ENCODE measurements at regions not wholly inside any gene's neighbourhood (a gene's known extent, or its start where the extent isn't known, plus 50 kb on each side); places are given as distances from the start of the nearest gene placed in this dataset.

GRCh38 chr17:55870044-55870443 lies 119.2 kb downstream of the PCTP start:
- no peak overlapping the region for H3K4me3 Mint-ChIP-seq (ENCODE audit: unreplicated experiment)
- H3K9me3 Mint-ChIP-seq (ENCODE audit: unreplicated experiment): peaks cover 28% of the 10 kb centered on the region
- no peak for DNase-seq (ENCODE audit: extremely low spot score, unreplicated experiment)
- H3K27me3 Mint-ChIP-seq (ENCODE audit: unreplicated experiment): no peaks in the 10 kb centered on the region
- H3K4me1 Mint-ChIP-seq (ENCODE audit: unreplicated experiment): no peaks in the 10 kb centered on the region
- no peaks in the 10 kb centered on the region for H3K36me3 Mint-ChIP-seq (ENCODE audit: unreplicated experiment)
- no peak overlapping the region for H3K27ac Mint-ChIP-seq (ENCODE audit: unreplicated experiment)
- no peak for TF ChIP-seq CTCF (IDR thresholded peaks at IDR 0.05)

- H3K27ac Mint-ChIP-seq (ENCODE audit: unreplicated experiment): no peak overlapping the region
- DNase-seq (ENCODE audit: extremely low spot score, unreplicated experiment): no peak
- TF ChIP-seq CTCF (IDR thresholded peaks at IDR 0.05): no peak
- no peaks in the 10 kb centered on the region for H3K36me3 Mint-ChIP-seq (ENCODE audit: unreplicated experiment)
- H3K9me3 Mint-ChIP-seq (ENCODE audit: unreplicated experiment): peaks cover 15% of the 10 kb centered on the region
- H3K4me1 Mint-ChIP-seq (ENCODE audit: unreplicated experiment): no peaks in the 10 kb centered on the region
- H3K4me3 Mint-ChIP-seq (ENCODE audit: unreplicated experiment): no peak overlapping the region
- no peaks in the 10 kb centered on the region for H3K27me3 Mint-ChIP-seq (ENCODE audit: unreplicated experiment)
These were observed 121.5 kb downstream of the PCTP start for GRCh38 chr17:55872374-55872773.

- no peak for TF ChIP-seq CTCF (IDR thresholded peaks at IDR 0.05)
- H3K4me3 Mint-ChIP-seq (ENCODE audit: unreplicated experiment): no peak overlapping the region
- no peaks in the 10 kb centered on the region for H3K4me1 Mint-ChIP-seq (ENCODE audit: unreplicated experiment)
- H3K9me3 Mint-ChIP-seq (ENCODE audit: unreplicated experiment): peaks cover 13% of the 10 kb centered on the region
- H3K27me3 Mint-ChIP-seq (ENCODE audit: unreplicated experiment): no peaks in the 10 kb centered on the region
- no peak for DNase-seq (ENCODE audit: extremely low spot score, unreplicated experiment)
- H3K36me3 Mint-ChIP-seq (ENCODE audit: unreplicated experiment): no peaks in the 10 kb centered on the region
- H3K27ac Mint-ChIP-seq (ENCODE audit: unreplicated experiment): no peak overlapping the region
These were observed 122.3 kb downstream of the PCTP start for GRCh38 chr17:55873017-55873758.

GRCh38 chr17:55883149-55883548 lies 132.3 kb downstream of the PCTP start:
- Mint-ChIP-seq H3K27ac (ENCODE audit: unreplicated experiment) (no peak overlapping the region), H3K27me3 (ENCODE audit: unreplicated experiment) (no peaks in the 10 kb centered on the region), H3K4me1 (ENCODE audit: unreplicated experiment) (no peaks in the 10 kb centered on the region), H3K36me3 (ENCODE audit: unreplicated experiment) (no peaks in the 10 kb centered on the region), H3K4me3 (ENCODE audit: unreplicated experiment) (no peak overlapping the region), H3K9me3 (ENCODE audit: unreplicated experiment) (peaks cover 26% of the 10 kb centered on the region)
- TF ChIP-seq CTCF (IDR thresholded peaks at IDR 0.05): no peak
- no peak for DNase-seq (ENCODE audit: extremely low spot score, unreplicated experiment)

GRCh38 chr17:55887531-55887930 lies 136.7 kb downstream of the PCTP start:
- H3K4me1 Mint-ChIP-seq (ENCODE audit: unreplicated experiment): no peaks in the 10 kb centered on the region
- no peak for TF ChIP-seq CTCF (IDR thresholded peaks at IDR 0.05)
- peaks cover 47% of the 10 kb centered on the region for H3K9me3 Mint-ChIP-seq (ENCODE audit: unreplicated experiment)
- H3K36me3 Mint-ChIP-seq (ENCODE audit: unreplicated experiment): no peaks in the 10 kb centered on the region
- no peak overlapping the region for H3K4me3 Mint-ChIP-seq (ENCODE audit: unreplicated experiment)
- H3K27me3 Mint-ChIP-seq (ENCODE audit: unreplicated experiment): no peaks in the 10 kb centered on the region
- DNase-seq (ENCODE audit: extremely low spot score, unreplicated experiment): no peak
- no peak overlapping the region for H3K27ac Mint-ChIP-seq (ENCODE audit: unreplicated experiment)
